Suprapubic skin (tissue), 3 donors: ENCODE measurements at regions not wholly inside any gene's neighbourhood (a gene's known extent, or its start where the extent isn't known, plus 50 kb on each side); places are given as distances from the start of the nearest gene placed in this dataset.

Source experiments
- EP300 ChIP-seq: sonication (generic); formaldehyde crosslinking; IDR thresholded peaks from one replicate; pipeline ENCODE4 v1.6.1; 2017; ENCODE audit warnings: antibody characterized with exemption
- TF ChIP-seq, protein P1 (sequence below), 2 donors: fragments of 200-600 bp in 1 of 2; fragments of 450-650 bp in 1 of 2; sonication (generic) in 1 of 2; IDR thresholded peaks; one replicate each; pipeline ENCODE4 v1.5.1; 2016 to 2019; ENCODE audit warnings: antibody characterized with exemption in 2 of 2, mild to moderate bottlenecking in 1 of 2, moderate library complexity in 1 of 2

DNA sequence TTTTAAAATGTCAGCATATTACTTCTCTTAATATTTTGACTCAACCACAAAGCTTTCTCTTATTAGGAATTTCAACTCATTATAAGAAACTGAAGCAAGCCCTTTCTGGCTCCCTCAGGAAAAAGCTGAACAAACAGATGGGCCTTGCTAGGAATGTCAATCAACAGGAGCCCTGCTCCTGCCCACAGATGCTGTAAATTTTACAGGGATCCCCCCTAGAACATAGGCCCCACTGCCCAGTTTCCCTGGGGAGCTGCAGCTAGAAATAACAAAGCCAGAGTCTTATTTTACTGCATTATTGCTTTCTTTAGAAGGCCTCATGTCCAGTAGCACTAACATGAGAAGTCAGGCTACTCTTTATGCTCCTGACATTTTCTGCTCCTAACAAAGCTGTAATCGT is 103.8 kb downstream of the PCSK1 start:
- TF ChIP-seq, protein P1, sequence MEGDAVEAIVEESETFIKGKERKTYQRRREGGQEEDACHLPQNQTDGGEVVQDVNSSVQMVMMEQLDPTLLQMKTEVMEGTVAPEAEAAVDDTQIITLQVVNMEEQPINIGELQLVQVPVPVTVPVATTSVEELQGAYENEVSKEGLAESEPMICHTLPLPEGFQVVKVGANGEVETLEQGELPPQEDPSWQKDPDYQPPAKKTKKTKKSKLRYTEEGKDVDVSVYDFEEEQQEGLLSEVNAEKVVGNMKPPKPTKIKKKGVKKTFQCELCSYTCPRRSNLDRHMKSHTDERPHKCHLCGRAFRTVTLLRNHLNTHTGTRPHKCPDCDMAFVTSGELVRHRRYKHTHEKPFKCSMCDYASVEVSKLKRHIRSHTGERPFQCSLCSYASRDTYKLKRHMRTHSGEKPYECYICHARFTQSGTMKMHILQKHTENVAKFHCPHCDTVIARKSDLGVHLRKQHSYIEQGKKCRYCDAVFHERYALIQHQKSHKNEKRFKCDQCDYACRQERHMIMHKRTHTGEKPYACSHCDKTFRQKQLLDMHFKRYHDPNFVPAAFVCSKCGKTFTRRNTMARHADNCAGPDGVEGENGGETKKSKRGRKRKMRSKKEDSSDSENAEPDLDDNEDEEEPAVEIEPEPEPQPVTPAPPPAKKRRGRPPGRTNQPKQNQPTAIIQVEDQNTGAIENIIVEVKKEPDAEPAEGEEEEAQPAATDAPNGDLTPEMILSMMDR (IDR thresholded peaks at IDR 0.05), result no peak
- TF ChIP-seq EP300, result no peak
